GM19043 (cell line): ENCODE measurements at regions not wholly inside any gene's neighbourhood (a gene's known extent, or its start where the extent isn't known, plus 50 kb on each side); places are given as distances from the start of the nearest gene placed in this dataset.

Experiments used
- ATAC-seq: cut with Tn5 transposase; IDR thresholded peaks from one replicate; pipeline ENCODE4 v1.9.1; 2021; ENCODE audit warnings: low read depth; ENCODE audit not compliant: unreplicated experiment

DNA sequence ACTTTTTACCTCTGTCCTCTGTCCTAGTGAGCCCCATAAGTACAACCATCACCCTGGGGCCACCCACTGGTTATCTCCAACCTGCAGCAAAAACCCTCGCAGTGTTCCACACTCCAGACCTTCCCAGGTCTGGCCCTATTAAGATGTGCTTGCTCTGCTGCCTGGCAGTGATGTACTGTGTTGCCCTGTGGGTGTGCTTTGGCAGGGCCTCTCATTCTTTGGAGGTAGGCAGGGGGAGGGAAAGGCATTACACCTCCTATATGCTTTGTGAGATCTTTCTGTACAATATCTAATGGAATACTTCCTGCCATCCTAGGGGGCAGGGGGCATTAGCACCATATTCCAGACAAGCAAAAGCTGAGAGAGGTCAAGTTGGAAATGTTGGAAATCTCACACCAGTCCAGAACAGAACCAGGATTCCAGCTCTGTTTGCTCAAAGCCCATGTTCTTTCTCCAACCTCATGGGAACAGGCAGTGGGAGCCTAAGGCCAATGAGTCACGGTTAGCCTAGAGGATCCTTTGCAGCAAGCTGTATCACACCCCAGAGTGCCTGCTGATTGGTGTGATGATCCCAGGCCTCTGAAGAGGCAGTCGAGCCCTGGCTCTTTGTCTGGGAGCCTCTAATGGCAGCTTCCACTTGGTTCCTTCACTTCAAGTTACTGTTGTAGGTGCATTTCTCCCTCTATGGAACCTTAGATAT, 59.7 kb upstream of the UBL3 start:
- ATAC-seq: no peak

DNA sequence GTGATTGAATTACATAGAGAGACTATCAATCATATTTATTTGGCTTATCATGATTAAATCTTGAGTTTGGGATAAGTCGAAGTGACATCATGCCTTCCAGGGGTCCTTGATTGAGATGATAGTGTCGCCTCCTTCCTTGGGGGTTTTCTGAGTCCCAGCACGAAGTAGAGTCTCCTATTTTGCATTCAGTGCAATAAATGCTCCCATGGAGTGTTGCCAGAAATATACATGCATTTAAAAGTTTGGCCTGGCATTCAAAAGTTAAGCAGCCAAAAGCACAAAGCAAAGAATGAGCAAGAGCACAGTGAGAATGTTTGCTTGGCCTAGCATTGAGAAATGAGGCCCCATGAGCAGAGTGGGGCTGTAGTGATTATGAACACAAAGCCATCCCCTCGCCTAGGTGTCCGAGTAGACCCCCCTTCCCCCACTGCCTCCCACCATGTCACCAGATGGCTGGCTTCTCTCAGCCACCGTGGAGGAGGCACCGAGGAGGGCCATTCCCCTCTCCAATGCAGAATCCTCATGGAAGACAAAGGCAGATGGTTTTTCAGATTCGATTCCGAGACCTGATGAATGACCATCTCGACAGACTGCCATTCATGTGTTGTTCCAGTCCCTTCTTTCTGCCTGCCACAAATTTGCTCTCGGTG, 58.8 kb upstream of the UBL3 start:
- no peak for ATAC-seq

DNA sequence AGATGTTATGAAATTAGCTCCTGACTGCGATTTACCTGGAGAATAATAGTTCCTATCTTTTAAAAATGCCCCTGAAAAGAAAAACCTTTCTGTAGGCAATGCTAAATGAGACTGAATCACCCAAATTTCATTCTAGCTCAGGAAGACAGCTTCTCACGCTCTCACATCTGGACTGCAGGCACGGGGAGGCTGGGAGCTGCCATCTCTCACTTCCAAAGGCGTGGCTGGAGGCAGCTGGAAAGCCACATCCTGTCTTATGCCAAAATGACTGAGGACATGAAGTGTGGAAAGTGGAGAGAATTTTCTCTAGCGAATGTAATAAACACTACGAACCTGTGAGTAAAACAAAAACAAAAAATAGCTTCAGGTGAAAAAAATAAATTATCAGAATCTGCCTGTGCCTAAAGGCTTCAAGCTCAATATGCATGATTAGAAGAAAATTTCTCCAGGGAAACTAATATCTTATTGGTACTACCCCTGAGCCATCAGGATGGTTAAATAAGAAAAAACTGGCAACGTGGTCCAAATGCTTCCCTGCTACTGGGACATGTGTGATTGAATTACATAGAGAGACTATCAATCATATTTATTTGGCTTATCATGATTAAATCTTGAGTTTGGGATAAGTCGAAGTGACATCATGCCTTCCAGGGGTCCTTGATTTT, 58.1 kb upstream of the UBL3 start:
- ATAC-seq: no peak

DNA sequence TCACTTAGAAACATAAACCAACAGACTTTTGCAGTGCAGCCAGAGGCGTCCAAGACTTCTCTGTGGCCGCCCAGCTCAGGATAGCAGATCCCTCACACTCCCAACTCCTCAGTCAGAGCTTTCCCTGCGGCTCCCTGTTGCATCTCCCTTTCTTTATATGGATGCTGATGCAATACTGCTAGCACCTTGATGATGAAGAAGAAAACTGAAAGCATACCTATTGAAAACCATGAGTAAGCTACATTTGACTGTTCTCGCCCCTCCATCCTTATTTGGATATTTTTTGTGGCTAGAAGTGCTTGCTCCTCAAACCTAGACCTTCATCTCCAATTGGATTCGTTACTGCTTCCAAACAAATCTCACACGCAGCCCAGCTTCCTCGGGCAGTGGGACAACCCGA, 57.3 kb upstream of the UBL3 start:
- no peak for ATAC-seq

DNA sequence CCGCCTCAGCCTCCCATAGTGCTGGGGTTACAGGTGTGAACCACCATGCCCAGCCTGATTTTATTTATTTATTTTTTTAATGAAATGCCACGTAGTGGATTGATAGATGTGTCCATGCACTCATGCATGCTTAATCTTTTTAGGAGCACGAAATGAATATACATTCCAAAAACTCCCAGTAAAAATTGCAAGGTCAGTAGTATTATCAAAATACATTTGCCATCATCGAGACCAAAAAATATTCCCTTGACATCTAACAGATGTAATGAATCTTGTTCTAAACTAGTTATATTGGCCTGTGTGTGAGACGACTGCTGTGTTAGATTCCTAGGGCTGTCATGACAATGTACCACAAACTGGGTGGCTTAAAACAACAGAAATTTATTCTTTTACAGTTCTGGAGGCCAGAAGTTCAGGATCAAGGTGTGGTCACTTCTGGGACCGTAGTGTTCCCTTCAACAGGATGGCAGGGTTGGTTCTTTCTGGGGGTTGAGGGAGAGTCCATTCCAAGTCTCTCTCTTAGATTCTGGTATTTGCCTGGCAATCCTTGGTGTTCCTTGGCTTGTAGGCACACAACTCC, 56.1 kb upstream of the UBL3 start:
- no peak for ATAC-seq

DNA sequence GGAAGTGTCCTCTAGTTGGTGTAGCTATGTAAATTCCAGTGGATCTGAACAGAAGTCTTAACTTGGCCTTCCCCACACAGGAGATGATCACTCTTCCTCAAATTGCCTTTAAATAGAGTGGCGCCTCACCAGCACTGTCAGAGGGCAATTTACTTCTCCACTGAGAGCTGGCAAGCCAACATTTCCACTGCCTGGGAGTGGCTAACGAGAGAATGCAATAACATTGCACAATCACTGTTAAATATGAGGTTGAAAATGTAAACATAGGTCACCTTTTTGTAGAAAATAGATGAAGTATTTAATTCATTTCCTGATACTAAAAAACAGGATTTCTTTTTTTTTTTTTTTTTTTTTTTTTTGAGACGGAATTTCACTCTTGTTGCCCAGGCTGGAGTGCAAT, 55.4 kb upstream of the UBL3 start:
- no peak for ATAC-seq

DNA sequence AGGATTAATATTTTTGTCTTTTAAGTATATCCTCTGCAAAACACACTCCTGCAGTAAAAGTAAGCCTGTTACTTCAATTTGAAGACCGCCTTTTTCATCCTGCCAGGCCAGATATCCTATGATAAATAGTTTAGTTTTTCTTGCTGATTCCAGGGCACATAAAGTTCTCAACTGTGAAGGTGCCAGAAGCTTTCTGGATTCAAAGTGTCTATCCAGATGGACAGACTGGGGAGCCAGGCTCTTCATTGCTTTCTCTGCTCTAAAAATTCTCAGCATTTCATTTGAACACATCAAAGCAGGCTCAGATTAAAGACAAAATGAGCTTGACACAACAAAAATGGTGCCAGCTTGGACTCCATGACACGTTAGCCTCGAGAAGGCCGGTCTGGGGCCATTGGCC, 53.6 kb upstream of the UBL3 start:
- ATAC-seq: no peak

DNA sequence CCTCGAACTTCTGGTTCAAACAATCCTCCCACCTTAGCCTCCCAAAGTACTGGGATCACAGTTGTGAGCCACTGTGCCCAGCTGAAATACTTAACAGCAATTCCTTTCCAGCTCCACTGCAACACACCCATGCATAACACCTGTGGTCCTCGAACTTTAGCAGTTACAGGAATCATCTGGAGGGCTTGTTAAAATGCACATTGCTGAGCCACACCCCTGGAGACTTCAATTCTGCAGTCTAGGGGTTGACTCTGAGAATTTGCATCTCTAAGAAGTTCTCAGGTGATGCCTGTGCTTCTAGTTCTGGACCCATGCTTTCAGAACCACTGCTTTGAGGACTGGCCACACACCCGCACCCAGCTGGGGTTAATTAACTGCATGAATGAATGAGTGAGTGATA, 53.1 kb upstream of the UBL3 start:
- ATAC-seq: no peak

DNA sequence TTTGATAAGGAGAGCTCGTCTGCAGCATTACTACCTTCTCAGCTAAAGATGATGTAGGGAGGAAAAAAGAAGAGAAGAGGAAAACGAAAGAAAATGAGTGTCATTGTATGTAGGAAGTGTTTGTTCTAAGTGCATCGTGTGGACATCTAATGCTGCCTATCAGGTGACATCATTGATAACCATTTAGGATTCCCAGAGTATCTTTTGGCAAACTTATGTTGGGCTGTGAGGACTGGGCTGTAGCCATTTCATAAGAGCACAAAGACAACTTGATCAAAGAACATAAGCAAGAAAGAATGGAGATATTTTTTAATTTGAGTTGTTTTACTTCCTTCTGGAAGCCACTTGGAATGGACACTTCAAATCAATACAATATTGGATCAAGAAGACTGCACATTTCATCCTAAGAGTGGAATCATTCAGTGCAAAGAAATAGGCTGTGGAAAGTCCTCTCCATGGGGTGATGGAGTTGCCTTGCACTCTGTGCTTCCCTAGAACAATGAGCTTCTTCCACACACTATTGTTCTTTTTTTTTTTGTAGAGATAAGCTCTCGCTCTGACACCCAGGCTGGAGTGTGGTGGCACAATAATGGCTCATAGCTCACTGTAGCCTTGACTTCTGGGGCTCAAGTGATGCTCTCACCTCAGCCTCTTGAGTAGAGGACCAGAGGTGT, 52.4 kb upstream of the UBL3 start:
- no peak for ATAC-seq

DNA sequence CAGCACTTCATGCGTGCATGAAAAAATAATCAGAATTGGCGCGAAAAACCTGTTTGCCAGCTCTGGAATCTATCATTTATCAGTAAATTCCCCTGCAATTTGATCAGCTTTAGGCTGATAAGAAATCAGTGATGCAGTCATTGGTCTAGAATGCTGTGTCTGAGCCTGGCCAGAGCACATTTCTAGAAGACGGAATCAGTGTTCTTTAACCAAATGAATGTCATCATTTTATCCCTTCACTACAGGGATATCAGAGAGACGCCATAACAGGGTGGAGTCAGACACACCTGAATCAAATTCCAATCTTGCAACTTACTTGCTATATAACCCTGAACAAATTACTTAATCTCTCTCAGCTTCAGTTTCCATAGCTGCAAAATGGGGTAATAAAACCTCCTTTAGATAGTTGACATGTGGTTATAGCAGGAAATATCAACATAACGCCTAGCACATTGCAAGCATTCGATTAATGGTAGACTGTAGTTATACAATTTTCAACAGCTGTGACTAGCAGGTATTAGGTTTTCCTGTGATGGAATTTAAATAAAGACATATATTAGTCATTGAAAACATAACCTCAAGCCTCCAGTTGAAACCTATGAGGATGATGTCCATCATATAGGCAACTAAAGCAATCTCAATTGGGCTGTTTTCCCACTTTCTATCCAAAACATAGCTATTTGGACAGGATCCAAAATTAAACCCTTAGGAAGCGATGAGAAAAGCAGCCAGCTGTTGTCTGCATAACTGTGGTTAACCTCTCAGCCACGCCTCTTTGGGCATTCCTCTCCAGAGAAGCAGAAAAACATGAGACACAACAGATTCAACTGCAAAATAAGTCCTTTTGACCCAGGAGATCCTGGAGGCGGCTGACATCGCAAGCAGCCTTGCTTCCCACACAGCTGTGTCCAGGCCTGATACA, 51.6 kb upstream of the UBL3 start:
- ATAC-seq: no peak
